Fibroblast of villous mesenchyme (primary cell): ENCODE measurements at regions not wholly inside any gene's neighbourhood (a gene's known extent, or its start where the extent isn't known, plus 50 kb on each side); places are given as distances from the start of the nearest gene placed in this dataset.

Experiments
- DNase-seq: peaks from one replicate; pipeline ENCODE4 v3.0.0-alpha.2; 2010; ENCODE audit warnings: low read depth
- H3K4me3 ChIP-seq: 2 replicates; pipeline ENCODE4 v1.5.1; 2011; ENCODE audit warnings: low read depth, mild to moderate bottlenecking, low read length
- CTCF ChIP-seq: IDR thresholded peaks from 2 replicates; pipeline ENCODE4 v1.5.1; 2012; ENCODE audit warnings: low read depth, mild to moderate bottlenecking, low read length; ENCODE audit not compliant: insufficient read depth

GRCh38 chr21:34022627-34023335 lies 50.6 kb upstream of the MRPS6 start:
- H3K4me3 ChIP-seq: no peak overlapping the region
- no peak for DNase-seq
- TF ChIP-seq CTCF: no peak

- DNase-seq: no peak
- TF ChIP-seq CTCF: no peak
- H3K4me3 ChIP-seq: no peak overlapping the region
Observed at GRCh38 chr21:34021726-34022125, 51.7 kb upstream of the MRPS6 start.

- no peak for DNase-seq
- H3K4me3 ChIP-seq: no peak overlapping the region
- TF ChIP-seq CTCF: no peak
Observed at GRCh38 chr21:34020983-34021553, 52.3 kb upstream of the MRPS6 start.

GRCh38 chr21:34020005-34020847 lies 53.2 kb upstream of the MRPS6 start:
- DNase-seq: no peak
- no peak for TF ChIP-seq CTCF

GRCh38 chr21:34019402-34019801 lies 54.0 kb upstream of the MRPS6 start:
- DNase-seq: no peak
- no peak overlapping the region for H3K4me3 ChIP-seq
- TF ChIP-seq CTCF: no peak

More at GRCh38 chr21:34020005-34020847, 53.2 kb upstream of the MRPS6 start:
- H3K4me3 ChIP-seq: no peak overlapping the region

GRCh38 chr21:34018910-34019309 lies 54.5 kb upstream of the MRPS6 start:
- TF ChIP-seq CTCF: no peak
- H3K4me3 ChIP-seq: no peak overlapping the region
- DNase-seq: no peak
